ENCODE measurements at regions not wholly inside any gene's neighbourhood (a gene's known extent, or its start where the extent isn't known, plus 50 kb on each side); places are given as distances from the start of the nearest gene placed in this dataset.

GRCh38 chr15:23828786-23829185 lies 141.7 kb upstream of the NDN start:
- no peak for TF ChIP-seq POLR2AphosphoS5 (IDR thresholded peaks at IDR 0.05; ENCODE audit: low read depth, low read length)
- TF ChIP-seq, protein P1, sequence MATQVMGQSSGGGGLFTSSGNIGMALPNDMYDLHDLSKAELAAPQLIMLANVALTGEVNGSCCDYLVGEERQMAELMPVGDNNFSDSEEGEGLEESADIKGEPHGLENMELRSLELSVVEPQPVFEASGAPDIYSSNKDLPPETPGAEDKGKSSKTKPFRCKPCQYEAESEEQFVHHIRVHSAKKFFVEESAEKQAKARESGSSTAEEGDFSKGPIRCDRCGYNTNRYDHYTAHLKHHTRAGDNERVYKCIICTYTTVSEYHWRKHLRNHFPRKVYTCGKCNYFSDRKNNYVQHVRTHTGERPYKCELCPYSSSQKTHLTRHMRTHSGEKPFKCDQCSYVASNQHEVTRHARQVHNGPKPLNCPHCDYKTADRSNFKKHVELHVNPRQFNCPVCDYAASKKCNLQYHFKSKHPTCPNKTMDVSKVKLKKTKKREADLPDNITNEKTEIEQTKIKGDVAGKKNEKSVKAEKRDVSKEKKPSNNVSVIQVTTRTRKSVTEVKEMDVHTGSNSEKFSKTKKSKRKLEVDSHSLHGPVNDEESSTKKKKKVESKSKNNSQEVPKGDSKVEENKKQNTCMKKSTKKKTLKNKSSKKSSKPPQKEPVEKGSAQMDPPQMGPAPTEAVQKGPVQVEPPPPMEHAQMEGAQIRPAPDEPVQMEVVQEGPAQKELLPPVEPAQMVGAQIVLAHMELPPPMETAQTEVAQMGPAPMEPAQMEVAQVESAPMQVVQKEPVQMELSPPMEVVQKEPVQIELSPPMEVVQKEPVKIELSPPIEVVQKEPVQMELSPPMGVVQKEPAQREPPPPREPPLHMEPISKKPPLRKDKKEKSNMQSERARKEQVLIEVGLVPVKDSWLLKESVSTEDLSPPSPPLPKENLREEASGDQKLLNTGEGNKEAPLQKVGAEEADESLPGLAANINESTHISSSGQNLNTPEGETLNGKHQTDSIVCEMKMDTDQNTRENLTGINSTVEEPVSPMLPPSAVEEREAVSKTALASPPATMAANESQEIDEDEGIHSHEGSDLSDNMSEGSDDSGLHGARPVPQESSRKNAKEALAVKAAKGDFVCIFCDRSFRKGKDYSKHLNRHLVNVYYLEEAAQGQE (IDR thresholded peaks at IDR 0.05; ENCODE audit: insufficient read depth in 1 of 2, low read depth in 2 of 2, low read length in 1 of 2): no peak
- TF ChIP-seq CTCF (IDR thresholded peaks at IDR 0.05): no peak
- TF ChIP-seq TCF7L2 (IDR thresholded peaks at IDR 0.05; ENCODE audit: low read depth, low read length): no peak
